Loucy (cell line): ENCODE measurements at regions not wholly inside any gene's neighbourhood (a gene's known extent, or its start where the extent isn't known, plus 50 kb on each side); places are given as distances from the start of the nearest gene placed in this dataset.

Source experiments
- H2AFZ ChIP-seq: fragments of 200-600 bp; sonication (generic); 2 replicates; pipeline ENCODE4 v1.6.0; 2016; ENCODE audit warnings: antibody characterized with exemption, mild to moderate bottlenecking, low read length, moderate library complexity
- H3F3A ChIP-seq: fragments of 200-600 bp; 2 replicates; pipeline ENCODE4 v1.6.0; 2016; ENCODE audit warnings: antibody characterized with exemption, low read depth, mild to moderate bottlenecking
- H3K27me3 ChIP-seq: fragments of 200-600 bp; sonication (generic); 2 replicates; pipeline ENCODE4 v1.6.1; 2014; ENCODE audit warnings: low read length, mild to moderate bottlenecking; ENCODE audit not compliant: insufficient read depth, poor library complexity, severe bottlenecking
- H3K36me3 ChIP-seq: fragments of 200-600 bp; sonication (generic); 2 replicates; pipeline ENCODE4 v1.6.1; 2016; ENCODE audit warnings: low read length; ENCODE audit not compliant: insufficient read depth
- H3K4me1 ChIP-seq: fragments of 200-600 bp; sonication (generic); 2 replicates; pipeline ENCODE4 v1.5.1; 2014; ENCODE audit warnings: low read length, mild to moderate bottlenecking; ENCODE audit not compliant: insufficient read depth, poor library complexity, severe bottlenecking
- H3K4me2 ChIP-seq: fragments of 200-600 bp; sonication (generic); 2 replicates; pipeline ENCODE4 v1.6.0; 2014; ENCODE audit warnings: antibody characterized with exemption, low read length, low read depth, mild to moderate bottlenecking; ENCODE audit not compliant: poor library complexity, severe bottlenecking
- H3K4me3 ChIP-seq: fragments of 200-600 bp; sonication (generic); 2 replicates; pipeline ENCODE4 v1.5.1; 2014; ENCODE audit warnings: low read length, mild to moderate bottlenecking, mixed read lengths; ENCODE audit not compliant: poor library complexity, severe bottlenecking
- H3K79me2 ChIP-seq: fragments of 200-600 bp; sonication (generic); 2 replicates; pipeline ENCODE4 v1.6.1; 2014; ENCODE audit warnings: low read length; ENCODE audit not compliant: insufficient read depth
- H3K9ac ChIP-seq: fragments of 200-600 bp; sonication (generic); 2 replicates; pipeline ENCODE4 v1.6.0; 2014; ENCODE audit warnings: mild to moderate bottlenecking, low read depth, low read length, moderate library complexity; ENCODE audit not compliant: poor library complexity, severe bottlenecking
- H3K9me2 ChIP-seq: fragments of 200-600 bp; sonication (generic); replicated peaks from 2 replicates; pipeline ENCODE4 v1.6.1; 2016; ENCODE audit warnings: low read depth, low read length, mixed read lengths
- H3K9me3 ChIP-seq: fragments of 200-600 bp; sonication (generic); 2 replicates; pipeline ENCODE4 v1.6.1; 2014; ENCODE audit warnings: mild to moderate bottlenecking, antibody characterized with exemption, low read length, low read depth; ENCODE audit not compliant: insufficient read depth
- H4K20me1 ChIP-seq: fragments of 200-600 bp; sonication (generic); 2 replicates; pipeline ENCODE4 v1.6.0; 2014; ENCODE audit warnings: antibody characterized with exemption, low read length, mild to moderate bottlenecking; ENCODE audit not compliant: insufficient read depth, poor library complexity, severe bottlenecking
- CTCF ChIP-seq: fragments of 200-600 bp; sonication (generic); conservative IDR thresholded peaks from 2 replicates; pipeline ENCODE4 v1.5.1; 2014; ENCODE audit warnings: mild to moderate bottlenecking, antibody characterized with exemption, low read length
- EZH2phosphoT487 ChIP-seq: fragments of 200-600 bp; IDR thresholded peaks from 2 replicates; pipeline ENCODE4 v1.6.1; 2018; ENCODE audit warnings: antibody characterized with exemption, mild to moderate bottlenecking, moderate library complexity, borderline replicate concordance

GRCh38 chr12:102766961-102767360, 150.1 kb downstream of the PAH start:
- Histone ChIP-seq H3F3A (no peaks in the 10 kb centered on the region), H3K4me2 (no peak overlapping the region), H3K4me3 (no peak overlapping the region), H3K9ac (no peak overlapping the region), H3K4me1 (no peaks in the 10 kb centered on the region), H4K20me1 (no peaks in the 10 kb centered on the region), H3K36me3 (no peaks in the 10 kb centered on the region), H3K9me3 (no peaks in the 10 kb centered on the region), H3K9me2 (no peaks in the 10 kb centered on the region), H2AFZ (no peak overlapping the region), H3K79me2 (no peaks in the 10 kb centered on the region), H3K27me3 (no peaks in the 10 kb centered on the region)
- no peak for TF ChIP-seq CTCF
- no peak for TF ChIP-seq EZH2phosphoT487

GRCh38 chr12:102765736-102766135, 151.3 kb downstream of the PAH start:
- Histone ChIP-seq H3K4me2 (no peak overlapping the region), H3K4me1 (no peaks in the 10 kb centered on the region), H3K4me3 (no peak overlapping the region), H3F3A (no peaks in the 10 kb centered on the region), H4K20me1 (no peaks in the 10 kb centered on the region), H3K27me3 (no peaks in the 10 kb centered on the region), H3K36me3 (no peaks in the 10 kb centered on the region), H3K79me2 (no peaks in the 10 kb centered on the region), H2AFZ (no peak overlapping the region), H3K9ac (no peak overlapping the region), H3K9me3 (no peaks in the 10 kb centered on the region), H3K9me2 (no peaks in the 10 kb centered on the region)
- TF ChIP-seq EZH2phosphoT487: no peak
- no peak for TF ChIP-seq CTCF

- H3F3A ChIP-seq: no peaks in the 10 kb centered on the region
- H3K36me3 ChIP-seq: no peaks in the 10 kb centered on the region
- H3K4me1 ChIP-seq: no peaks in the 10 kb centered on the region
- no peak overlapping the region for H3K4me3 ChIP-seq
- no peaks in the 10 kb centered on the region for H3K27me3 ChIP-seq
- no peak overlapping the region for H2AFZ ChIP-seq
- H4K20me1 ChIP-seq: no peaks in the 10 kb centered on the region
- H3K4me2 ChIP-seq: no peak overlapping the region
- H3K9me2 ChIP-seq: no peaks in the 10 kb centered on the region
- H3K9me3 ChIP-seq: no peaks in the 10 kb centered on the region
- no peaks in the 10 kb centered on the region for H3K79me2 ChIP-seq
- H3K9ac ChIP-seq: no peak overlapping the region
- TF ChIP-seq EZH2phosphoT487 (no peak), CTCF (no peak)
Measured at GRCh38 chr12:102763471-102763870, 153.6 kb downstream of the PAH start.
